Esophagus muscularis mucosa (tissue), 3 donors: ENCODE measurements at regions not wholly inside any gene's neighbourhood (a gene's known extent, or its start where the extent isn't known, plus 50 kb on each side); places are given as distances from the start of the nearest gene placed in this dataset.

Experiments used
- POLR2A ChIP-seq: fragments of 450-650 bp; IDR thresholded peaks from one replicate; pipeline ENCODE4 v1.6.1; 2017; ENCODE audit warnings: antibody characterized with exemption, moderate library complexity, mild to moderate bottlenecking, low read depth
- TF ChIP-seq, protein P1 (sequence below), 3 experiments: fragments of 200-600 bp in 2 of 3; fragments of 450-650 bp in 1 of 3; sonication (generic) in 2 of 3; IDR thresholded peaks; one replicate each; pipeline ENCODE4 v1.5.1; 2017 to 2019; ENCODE audit warnings: antibody characterized with exemption in 3 of 3, mild to moderate bottlenecking in 2 of 3, moderate library complexity in 1 of 3

GRCh38 chr6:25024821-25025220 lies 89.1 kb upstream of the RIPOR2 start:
- TF ChIP-seq, protein P1, sequence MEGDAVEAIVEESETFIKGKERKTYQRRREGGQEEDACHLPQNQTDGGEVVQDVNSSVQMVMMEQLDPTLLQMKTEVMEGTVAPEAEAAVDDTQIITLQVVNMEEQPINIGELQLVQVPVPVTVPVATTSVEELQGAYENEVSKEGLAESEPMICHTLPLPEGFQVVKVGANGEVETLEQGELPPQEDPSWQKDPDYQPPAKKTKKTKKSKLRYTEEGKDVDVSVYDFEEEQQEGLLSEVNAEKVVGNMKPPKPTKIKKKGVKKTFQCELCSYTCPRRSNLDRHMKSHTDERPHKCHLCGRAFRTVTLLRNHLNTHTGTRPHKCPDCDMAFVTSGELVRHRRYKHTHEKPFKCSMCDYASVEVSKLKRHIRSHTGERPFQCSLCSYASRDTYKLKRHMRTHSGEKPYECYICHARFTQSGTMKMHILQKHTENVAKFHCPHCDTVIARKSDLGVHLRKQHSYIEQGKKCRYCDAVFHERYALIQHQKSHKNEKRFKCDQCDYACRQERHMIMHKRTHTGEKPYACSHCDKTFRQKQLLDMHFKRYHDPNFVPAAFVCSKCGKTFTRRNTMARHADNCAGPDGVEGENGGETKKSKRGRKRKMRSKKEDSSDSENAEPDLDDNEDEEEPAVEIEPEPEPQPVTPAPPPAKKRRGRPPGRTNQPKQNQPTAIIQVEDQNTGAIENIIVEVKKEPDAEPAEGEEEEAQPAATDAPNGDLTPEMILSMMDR (IDR thresholded peaks at IDR 0.05): no peak
- no peak for TF ChIP-seq POLR2A
